ENCODE measurements at regions not wholly inside any gene's neighbourhood (a gene's known extent, or its start where the extent isn't known, plus 50 kb on each side); places are given as distances from the start of the nearest gene placed in this dataset.
A peak's percentile ranks its signal among the peaks of the same experiment; 100 is the strongest.

DNA sequence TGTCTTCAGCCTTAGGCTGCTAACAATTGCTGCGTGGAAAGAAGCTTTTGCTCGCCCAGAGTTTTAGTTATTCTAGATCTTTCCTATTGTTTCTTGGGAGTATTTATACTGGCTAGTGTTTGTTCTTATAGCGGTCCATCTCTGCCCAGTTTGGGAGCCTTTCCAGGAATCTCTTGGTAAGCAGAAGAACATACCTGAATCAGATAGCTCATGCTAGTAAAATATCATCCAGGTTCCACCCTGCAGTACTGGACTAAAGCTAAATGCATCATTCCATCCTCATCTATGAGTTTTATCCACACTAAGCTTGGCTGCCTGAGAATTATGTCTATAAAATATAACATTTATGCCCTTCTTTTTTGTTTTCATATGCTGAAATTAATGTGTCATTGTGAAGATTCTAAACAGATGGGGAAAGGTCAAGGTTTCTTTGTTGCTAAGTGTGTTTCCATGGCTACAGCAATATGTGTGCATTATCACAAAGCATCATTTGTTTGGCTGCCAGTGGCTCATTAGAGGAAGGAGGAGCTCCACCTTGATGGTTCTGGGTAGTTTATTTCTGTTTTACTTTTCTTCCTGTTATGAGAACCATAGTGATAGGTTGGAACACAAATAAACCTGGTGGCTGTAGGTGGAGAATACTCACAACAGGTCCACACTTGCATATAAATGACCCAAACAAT is 182.8 kb downstream of the PIK3C3 start:
- DNase-seq: peak; percentile 8

DNA sequence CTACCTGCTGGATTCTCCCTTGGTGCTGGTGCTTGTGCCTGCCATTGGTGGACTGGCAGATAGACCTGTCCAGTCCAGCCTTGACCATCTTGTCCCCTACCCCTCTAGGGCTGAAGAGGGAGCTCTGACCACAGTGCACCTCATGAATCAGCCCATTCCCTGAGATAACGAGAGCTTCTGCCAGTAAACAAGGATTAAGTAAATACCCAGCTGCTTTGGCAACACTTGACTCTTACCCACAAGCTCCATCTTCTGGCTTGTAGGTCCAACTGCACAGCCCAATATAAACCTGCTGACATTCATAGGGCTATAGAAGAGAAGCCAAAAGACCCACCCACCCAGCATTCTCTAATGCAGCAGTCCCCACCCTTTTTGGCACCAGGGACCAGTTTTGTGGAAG is 186.4 kb downstream of the PIK3C3 start:
- DNase-seq: no peak

DNA sequence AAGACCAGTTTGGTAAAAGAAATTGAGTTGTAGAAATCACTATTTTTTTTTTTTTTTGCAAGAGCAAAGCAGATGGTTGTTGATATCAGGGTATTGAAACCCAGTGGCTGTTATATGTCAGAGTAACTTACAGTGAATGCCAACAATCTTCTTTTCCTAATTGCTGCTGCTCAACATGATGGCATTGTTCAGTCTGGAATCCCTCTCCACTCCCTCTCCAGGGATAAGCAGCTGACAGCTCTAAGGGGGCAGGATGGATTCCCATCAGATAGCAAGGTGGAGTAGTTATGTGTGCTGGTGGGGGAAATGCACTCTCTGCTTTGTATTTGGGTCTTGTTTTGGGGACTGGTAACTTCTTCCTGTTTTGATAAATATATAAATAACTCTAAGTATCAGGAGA is 200.0 kb downstream of the PIK3C3 start:
- no peak for DNase-seq

DNA sequence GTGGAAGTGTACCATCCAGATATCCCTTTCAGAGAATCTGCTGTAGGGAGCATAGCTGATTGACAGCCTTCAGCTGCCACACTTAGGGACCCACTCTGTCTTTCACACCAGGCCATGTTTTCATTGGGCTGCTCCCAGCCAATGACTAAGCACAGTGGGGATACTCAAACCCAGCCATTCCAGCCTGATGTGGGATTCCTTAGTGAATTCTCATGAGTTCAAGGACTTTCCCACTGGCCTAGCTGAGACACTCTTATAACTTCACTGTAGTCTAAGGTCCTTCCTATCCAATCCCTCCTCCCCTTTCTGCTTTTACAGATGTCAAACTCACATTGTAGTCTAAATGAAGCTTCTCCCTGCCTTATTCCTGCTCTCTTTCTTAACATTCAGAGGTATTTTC is 201.2 kb downstream of the PIK3C3 start:
- DNase-seq: no peak

DNA sequence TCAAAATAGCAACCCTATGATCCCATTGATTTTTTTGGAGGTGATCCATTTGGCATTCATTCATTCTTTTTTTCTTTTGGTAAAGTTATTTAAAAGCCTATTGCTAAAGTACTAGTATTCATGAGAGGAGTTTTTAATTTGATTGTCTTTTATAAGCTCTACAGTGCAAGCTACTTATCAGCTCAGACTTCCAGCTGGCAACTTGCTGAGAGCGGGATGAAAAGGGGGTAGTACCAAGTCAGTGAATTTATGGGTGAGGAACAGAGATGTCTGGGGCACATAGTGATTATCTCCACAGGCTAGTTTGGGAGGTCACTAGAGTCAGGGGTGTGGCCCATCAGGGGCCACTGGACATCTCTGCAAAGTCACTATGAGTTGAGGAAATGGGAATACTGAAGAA is 202.4 kb downstream of the PIK3C3 start:
- DNase-seq: no peak

DNA sequence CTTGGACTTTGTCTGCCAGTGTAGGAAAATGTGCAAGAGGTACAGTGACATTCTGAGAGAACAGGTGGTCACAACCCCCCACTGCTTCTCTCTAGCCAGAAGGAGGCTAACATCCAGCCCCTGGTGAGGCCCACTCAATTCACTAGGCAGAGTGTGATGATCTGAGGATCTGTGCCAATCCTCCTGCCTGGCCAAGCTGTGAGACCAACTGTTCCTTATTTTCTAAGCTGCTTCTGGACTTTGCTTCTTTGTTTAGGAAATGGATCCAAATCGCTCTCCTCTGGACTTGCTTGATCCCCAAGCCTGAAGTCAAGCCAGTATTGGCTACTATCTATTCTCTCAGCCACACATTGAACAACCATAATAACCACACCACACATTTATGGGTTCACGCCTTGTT is 202.8 kb downstream of the PIK3C3 start:
- no peak for DNase-seq

DNA sequence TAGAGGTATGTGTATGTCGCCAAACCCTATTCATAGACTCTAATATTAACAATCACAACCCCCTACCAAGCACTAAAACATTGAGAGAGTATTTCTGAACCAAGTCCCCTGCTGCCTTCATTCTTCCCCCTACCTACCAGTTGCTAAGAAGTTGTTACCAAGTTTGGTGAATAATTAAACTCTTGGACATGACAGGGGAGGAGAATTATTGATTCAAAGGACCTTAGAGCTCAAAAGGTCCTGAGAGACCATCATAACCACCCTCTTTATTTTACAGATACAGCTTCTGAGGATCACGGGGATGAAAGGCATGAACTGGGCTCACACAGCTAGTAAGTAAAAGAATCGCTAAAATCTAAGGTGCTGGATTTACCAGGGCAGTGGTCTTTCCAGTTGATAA is 204.1 kb downstream of the PIK3C3 start:
- no peak for DNase-seq

DNA sequence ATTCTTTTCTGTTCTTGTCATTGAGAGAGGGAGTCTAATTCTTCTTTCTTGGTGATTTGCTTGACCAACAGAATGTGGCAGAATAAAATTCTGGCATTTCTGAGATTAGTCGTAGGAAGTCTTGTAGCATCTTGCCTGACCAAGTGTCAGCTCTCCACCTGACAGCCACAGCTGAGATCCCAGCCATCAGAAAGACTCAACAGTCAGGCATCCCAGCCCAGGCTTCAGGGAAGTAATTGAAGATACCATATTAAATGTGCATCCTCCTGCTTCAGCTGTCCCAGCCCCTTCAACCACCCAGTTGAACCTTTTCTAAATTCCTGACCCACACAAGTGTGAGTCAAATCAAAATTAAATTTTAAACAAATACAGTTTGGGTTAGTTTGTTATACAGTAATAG is 208.3 kb downstream of the PIK3C3 start:
- DNase-seq: no peak

DNA sequence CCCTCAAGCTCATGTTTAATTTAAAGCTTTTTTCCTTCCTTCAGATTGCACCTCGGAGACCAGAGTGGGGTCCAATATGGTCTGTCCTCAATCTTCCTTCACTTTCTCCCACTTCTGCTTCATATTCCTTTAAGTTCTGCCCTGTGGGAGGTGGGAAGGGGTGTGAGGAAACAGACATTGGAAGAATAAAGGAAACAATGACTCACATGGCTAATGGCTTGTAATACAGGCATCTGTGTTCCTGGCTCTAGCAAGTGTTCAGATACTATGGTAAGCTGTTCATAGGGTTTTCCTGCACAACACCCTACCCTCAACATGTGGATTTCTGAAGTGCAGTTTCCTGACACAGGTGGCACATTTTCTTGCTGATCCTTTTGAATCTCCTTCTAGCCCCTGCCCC is 209.5 kb downstream of the PIK3C3 start:
- no peak for DNase-seq

DNA sequence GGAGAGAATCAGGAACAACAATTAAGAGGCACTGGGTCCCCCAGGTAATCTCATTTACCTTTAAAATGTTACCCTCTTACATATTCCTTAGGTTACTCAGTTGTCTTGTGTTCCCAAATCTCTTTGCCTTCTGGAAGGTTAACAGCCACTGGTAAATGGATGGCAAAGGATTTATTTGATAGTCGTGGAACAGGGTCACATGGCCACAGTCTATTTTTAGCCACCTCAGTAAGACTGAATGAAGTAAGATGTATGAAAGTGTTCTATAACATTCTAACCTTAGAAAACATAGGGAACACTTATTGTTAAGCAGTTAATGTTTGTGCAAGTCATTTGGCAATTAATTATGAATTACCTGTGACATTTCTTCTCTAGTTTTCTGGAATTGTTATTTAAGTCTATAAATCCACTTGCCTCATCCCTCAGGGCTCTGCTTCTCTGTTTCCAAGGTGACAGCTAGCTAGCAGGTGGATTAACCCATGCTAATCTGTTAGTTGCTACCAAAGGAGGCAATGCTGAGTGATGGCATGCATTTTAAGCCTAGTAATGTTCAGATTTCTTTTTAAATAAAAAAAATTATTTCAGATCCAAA is 211.0 kb downstream of the PIK3C3 start:
- DNase-seq: no peak

DNA sequence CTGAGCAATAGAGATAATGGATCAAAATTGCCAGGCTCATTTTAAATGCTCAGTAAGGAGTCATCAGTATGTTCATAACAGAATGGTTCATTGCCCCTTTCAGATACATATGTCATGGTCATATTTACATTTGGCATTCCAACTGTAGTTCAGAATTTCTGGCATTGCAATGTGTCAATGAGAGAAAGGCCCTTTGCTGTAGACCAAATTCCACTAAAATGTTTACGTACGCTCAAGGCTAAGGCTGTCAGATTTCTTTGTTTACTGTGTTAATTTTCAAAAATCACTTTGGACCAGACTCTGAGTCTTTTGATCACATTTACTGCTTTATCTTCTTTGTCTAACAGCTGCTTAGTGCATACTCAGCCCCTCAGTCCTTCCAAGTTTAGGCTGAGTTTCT is 213.5 kb downstream of the PIK3C3 start:
- DNase-seq: no peak

DNA sequence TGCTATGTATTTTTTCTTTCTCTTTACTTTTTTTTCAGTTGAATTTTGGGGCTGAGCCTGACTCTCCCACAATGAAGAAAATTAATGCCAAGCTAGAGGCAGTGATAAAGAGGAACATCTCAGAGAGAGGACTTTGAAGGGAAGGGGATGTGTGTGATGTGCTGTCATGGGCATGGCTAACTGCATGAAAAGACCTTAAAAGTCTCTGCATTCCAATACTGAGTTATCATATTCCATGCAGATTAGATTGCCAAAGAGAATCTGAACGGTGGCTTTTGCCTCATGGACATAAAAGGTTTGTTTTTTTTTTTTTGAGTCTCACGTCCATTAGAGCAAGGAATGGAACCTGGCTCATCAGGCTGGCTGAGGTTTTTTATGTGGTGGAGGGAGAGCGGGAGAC is 213.9 kb downstream of the PIK3C3 start:
- no peak for DNase-seq

DNA sequence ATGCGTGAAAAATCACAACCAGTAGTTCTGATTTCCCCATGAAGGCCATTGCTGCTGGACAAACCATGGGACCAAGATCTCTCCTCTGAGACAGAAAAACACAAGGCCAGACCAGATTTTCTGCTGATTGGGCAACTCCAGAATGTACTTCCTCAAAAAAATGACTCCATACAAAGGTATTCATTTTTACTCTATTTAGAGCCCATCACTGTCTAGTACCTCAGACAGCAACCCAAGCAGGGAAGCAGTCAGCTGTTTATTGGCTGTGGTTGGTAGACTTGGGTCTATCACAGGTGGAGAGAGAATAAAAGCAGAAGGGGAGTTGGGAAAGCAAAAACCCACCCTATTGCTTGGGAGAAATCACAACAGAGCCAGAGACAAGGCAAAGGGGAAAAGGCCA is 219.9 kb downstream of the PIK3C3 start:
- no peak for DNase-seq

DNA sequence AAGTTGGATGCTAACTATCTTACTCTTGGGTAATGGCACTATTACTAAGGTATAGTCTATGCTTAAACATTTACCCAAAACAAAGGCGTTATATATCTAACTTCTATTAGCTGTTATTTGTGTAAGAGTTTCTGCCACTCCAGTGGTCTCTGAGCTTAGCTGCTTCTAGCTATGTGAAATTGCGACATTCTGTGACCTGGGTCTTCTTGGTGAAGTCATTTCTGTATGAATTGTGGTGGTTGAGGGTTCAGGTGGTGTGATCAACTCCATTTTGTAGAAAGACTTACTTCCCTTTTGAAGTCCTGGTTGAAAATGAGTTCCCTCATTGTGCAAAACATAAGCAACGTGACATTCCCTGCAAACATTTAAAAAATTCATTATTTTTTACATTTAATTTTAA is 221.6 kb downstream of the PIK3C3 start:
- no peak for DNase-seq

DNA sequence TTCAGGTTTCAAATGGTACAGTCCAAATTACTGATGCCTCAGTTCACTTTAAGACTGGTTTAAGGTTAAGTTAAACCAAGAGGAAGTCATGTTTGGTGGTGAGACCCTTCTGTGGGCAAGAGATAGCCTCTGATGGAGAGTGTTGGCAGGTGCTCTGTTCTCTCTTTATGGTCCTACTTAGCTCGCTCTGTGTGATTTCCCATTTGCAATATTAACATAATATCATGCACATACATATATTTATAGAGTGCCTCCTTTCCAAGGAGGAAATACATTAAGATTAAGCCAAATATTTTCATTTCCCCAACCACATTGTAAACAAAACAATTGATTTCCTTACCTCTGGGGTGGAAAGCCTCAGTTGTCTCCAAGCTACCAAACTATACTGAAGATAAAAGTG is 222.4 kb downstream of the PIK3C3 start:
- DNase-seq: no peak

DNA sequence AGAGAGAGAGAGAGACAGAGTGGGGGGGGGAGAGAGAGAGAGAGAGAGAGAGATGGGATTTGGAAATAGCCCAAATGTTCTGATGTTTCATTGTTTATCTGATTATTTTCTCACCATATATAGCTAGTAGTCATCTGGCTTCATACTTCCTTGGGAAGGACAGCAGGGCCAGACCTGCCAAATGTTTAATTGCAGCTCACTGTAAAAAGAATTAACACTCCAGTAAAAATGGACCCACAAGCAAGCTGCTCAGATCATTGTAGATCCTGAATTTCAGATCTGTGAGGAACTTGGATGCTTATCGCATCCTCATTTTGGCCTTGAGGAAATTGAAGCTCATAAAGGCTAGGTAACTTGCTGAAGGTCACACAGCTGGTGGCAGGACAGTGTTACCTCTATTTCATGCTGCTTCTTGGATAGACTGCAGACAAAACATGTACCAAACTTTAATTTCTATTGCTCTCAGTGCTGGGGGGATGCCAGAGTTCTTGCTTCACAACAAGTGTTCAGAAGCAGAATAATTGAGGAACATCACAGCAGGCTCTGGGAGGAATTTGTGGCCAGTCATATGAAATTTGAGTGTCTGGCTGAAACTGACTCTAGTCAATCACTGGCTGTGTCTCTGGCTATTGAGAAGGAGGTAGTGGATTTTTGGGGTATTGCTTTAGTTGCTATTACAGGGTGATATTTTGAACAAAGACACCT is 223.5 kb downstream of the PIK3C3 start:
- no peak for DNase-seq

DNA sequence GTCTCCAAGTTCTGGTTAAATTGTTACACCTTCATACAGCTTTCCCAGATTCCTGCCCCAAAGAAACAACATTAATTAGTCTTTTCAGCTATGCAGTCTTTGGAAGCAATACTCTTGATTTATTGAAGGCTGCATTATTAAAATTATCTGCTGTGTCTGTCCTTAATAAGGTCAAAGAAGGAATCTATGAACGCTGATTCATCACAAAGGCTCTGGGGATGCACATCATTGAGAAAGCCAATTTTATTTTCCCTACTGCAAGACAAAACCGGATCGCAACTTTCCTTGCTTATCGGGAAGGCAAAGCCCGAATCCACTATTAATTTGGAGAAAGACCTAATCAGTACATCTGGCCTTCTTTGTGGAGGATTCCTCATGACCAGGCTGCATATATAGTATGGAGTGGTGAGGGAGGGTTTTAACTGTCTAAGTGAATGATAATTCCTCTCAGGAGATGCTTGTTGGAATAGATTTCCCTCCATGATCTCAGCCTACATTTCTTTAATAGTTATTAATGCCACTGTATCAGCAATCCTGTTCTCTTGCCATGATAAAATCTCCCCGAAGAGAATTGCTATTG is 224.6 kb downstream of the PIK3C3 start:
- DNase-seq: no peak

DNA sequence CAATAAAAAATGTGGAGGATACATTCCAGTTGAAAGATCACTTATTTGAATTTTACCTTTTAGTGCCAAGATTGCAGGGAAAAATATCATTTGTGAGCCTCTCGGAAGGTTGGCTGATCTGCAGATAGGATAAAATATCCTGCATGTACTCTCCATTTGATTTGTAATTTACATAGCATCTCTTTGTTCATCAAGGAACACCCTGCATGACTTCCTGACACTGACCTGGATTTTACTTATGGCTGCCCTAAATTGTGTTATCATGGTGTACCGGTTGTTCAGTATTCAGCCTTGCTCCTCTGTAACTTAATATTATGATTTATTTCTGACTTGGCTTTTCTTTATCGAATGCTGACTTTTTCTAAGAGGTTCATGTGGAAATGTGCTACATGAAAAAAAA is 226.4 kb downstream of the PIK3C3 start:
- DNase-seq: no peak

DNA sequence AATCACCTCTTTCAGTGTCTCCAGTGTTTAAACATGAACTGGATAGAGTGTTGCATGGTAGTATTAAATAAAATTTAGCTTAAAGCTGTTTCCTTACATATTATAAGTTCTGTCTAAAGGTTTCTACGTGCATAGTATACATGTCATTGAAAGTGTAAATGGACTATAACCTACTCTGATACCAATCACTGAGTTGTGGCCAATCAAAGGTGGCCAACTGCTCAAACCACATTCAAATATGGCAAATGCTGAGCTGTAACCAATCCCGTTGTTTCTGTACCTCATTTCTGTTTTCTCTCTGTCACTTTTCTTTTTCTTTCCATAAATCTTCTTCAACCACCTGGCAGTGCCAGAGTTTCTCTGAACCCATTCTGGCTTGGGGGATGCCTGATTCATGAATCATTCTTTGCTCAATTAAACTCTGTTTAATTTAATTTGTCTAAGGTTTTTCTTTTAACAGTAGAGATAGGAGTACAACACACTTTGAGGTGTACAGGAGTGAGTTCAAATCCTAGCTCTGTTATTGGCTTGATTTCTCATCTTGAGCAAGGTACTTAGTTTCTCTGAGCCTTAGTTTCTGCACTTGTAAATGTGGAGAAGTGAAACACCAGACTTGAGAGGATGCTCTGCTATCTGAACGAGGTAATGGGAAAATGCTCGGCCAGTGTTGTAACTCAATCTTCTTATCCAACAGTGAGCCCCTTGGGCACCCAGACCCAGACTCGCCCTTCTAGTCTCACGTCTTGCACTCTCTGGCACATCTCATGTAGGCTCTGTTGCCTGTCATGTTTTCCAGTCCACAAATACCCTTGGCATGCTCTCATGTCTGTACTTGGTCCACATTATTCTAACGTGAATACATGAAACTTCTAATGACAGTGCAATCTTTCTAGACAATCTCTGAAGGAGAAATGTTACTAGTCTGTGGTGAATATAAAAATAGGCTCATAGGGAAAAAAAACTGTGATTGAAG is 228.0 kb downstream of the PIK3C3 start:
- DNase-seq: no peak

DNA sequence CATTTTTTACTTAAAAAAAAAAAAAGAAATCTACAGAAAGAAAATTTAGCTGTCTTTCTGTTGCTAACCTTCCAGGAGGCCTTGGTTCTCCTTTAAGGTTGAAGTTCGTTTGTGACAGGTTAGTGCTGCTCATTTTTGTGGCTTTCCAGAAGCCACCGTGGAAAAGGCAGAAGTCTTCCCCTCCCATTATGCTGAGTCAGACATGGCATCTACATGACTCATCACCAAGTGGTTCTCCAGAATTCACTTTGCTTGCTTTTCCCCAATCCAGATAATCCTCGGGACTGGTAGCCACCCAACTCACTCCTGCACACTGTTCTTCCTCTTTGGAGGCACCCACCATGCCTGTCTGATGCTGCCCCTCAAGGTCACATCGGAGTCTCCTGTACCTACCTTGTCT is 228.7 kb downstream of the PIK3C3 start:
- DNase-seq: no peak

DNA sequence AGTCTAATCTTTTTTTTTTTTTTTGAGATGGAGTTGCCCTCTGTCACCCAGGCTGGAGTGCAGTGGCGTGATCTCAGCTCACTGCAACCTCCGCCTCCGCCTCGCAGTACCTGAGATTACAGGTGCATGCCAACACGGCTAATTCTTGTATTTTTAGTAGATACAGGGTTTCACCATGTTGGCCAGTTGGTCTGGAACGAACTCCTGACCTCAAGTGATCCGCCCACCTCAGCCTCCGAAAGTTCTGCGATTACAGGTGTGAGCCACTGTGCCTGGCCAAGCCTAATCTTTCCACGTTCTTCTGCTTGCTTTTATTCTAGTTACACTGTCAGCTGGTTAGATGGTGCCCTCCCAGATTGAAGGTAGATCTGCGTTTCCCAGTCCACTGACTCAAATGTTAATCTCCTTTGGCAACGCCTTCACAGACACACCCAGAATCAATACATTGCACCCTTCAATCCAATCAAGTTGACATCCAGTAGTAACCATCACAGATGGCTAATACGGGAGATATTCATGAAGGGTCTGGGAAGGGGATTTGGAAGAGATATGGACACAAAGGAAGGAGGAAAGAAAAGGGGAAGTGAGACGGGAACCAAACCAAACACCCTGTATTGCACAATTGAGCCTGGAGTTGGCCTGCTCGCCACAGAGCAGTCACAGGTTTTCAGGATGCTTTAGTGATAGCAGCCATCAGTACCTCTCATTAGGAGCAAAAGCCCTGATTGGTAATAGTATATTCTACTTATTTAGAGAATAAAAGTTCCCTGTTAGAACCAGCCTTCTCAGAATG is 229.8 kb downstream of the PIK3C3 start:
- DNase-seq: no peak

DNA sequence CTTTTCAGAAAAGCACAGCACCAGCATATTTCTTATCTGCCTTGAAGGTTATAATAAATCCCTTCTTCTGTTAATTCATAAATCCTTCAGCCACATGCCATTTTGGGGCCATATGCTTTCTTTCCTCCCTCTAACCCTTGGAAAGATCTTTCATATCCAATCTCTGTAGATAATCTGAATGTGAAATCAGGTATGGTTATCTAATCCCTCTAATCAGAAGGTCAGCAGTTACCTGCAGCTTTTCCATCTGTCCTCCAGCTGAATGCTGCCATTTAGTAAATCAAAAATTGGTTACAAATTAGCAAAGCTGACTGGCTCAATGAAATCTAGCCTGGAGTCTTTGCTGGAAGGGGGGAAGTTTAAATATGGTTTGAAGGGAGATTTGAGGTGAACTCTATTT is 230.5 kb downstream of the PIK3C3 start:
- DNase-seq: no peak

Data from NCI-H1436 treated with DMSO at 0.1 percent for 48 hours (cell line).